PC-9 (cell line): ENCODE measurements at regions not wholly inside any gene's neighbourhood (a gene's known extent, or its start where the extent isn't known, plus 50 kb on each side); places are given as distances from the start of the nearest gene placed in this dataset.

Experiments
- BruUV-seq: library from RNA; stranded (reverse); fragments of 400-500 nt; replicated peaks from 2 replicates; lab custom pipeline; 2021; lab: Mats Ljungman, UMichigan
- CTCF ChIA-PET: fragments of 300-600 bp; sonication (Branson Sonifier 250); formaldehyde crosslinking; loops from one replicate; lab custom pipeline; 2022; ENCODE audit warnings: antibody characterized with exemption; lab: Charles Lee
- POLR2A ChIA-PET: fragments of 300-600 bp; sonication (Branson Sonifier 250); formaldehyde crosslinking; loops from one replicate; lab custom pipeline; 2022; ENCODE audit warnings: antibody characterized with exemption; ENCODE audit not compliant: unreplicated experiment; lab: Charles Lee
- DNase-seq, 2 experiments: peaks; one replicate each; pipeline versions ENCODE4 v3.0.0 to v3.0.0-alpha.2; 2015 to 2022; ENCODE audit warnings: mixed read lengths in 1 of 2
- H2AFZ ChIP-seq: fragments of 200-600 bp; sonication (generic); 2 replicates; pipeline ENCODE4 v1.8.1; 2017; ENCODE audit warnings: antibody characterized with exemption
- H3F3A ChIP-seq: fragments of 200-600 bp; sonication (generic); 2 replicates; pipeline ENCODE4 v1.8.1; 2017; ENCODE audit warnings: antibody characterized with exemption, mild to moderate bottlenecking, low read depth; ENCODE audit not compliant: insufficient read depth
- H3K27ac ChIP-seq: fragments of 200-600 bp; sonication (generic); 2 replicates; pipeline ENCODE4 v1.6.1; 2016; ENCODE audit warnings: mixed run types
- H3K27me3 ChIP-seq: fragments of 200-600 bp; sonication (generic); 2 replicates; pipeline ENCODE4 v1.6.1; 2016; ENCODE audit warnings: low read depth, mixed run types; ENCODE audit not compliant: insufficient read depth
- H3K36me3 ChIP-seq: fragments of 200-600 bp; sonication (generic); 2 replicates; pipeline ENCODE4 v1.6.1; 2016; ENCODE audit warnings: low read depth, mixed run types
- H3K4me1 ChIP-seq: fragments of 200-600 bp; sonication (generic); replicated peaks from 2 replicates; pipeline ENCODE4 v1.6.1; 2016; ENCODE audit warnings: mixed run types; ENCODE audit not compliant: insufficient read depth
- H3K4me2 ChIP-seq: fragments of 200-600 bp; sonication (generic); 2 replicates; pipeline ENCODE4 v1.6.1; 2017; ENCODE audit warnings: mixed run types
- H3K4me3 ChIP-seq: fragments of 200-600 bp; sonication (generic); 2 replicates; pipeline ENCODE4 v1.6.1; 2016; ENCODE audit warnings: mixed run types
- H3K79me2 ChIP-seq: fragments of 200-600 bp; sonication (generic); 2 replicates; pipeline ENCODE4 v1.6.1; 2017; ENCODE audit warnings: low read depth, mixed run types
- H3K9me2 ChIP-seq: fragments of 200-600 bp; sonication (generic); 2 replicates; pipeline ENCODE4 v1.8.1; 2017; ENCODE audit warnings: mild to moderate bottlenecking; ENCODE audit not compliant: insufficient read depth
- H3K9me3 ChIP-seq: fragments of 200-600 bp; sonication (generic); 2 replicates; pipeline ENCODE4 v1.8.1; 2016; ENCODE audit warnings: low read depth; ENCODE audit not compliant: insufficient read depth
- H4K20me1 ChIP-seq: fragments of 200-600 bp; sonication (generic); 2 replicates; pipeline ENCODE4 v1.8.1; 2017; ENCODE audit not compliant: insufficient read depth
- CTCF ChIP-seq: fragments of 200-600 bp; sonication (generic); conservative IDR thresholded peaks from 2 replicates; pipeline ENCODE4 v1.6.1; 2017; ENCODE audit warnings: mixed run types, antibody characterized with exemption, mild to moderate bottlenecking, moderate library complexity
- EZH2 ChIP-seq: fragments of 200-600 bp; sonication (generic); IDR thresholded peaks from 2 replicates; pipeline ENCODE4 v1.8.0; 2017; ENCODE audit warnings: antibody characterized with exemption, low read depth
- intact Hi-C: fragments of 100-400 bp; cut with micrococcal nuclease; formaldehyde crosslinking; loops from one replicate; pipeline ENCODE4 v1.10.0; 2022; ENCODE audit not compliant: unreplicated experiment

- Histone ChIP-seq H3K27ac (no peak overlapping the region), H3K9me2 (no peaks in the 10 kb centered on the region), H2AFZ (no peak overlapping the region), H4K20me1 (no peaks in the 10 kb centered on the region), H3K4me3 (no peak overlapping the region), H3K4me1 (no peaks in the 10 kb centered on the region), H3K36me3 (no peaks in the 10 kb centered on the region), H3K79me2 (no peaks in the 10 kb centered on the region), H3K4me2 (no peak overlapping the region), H3K9me3 (no peaks in the 10 kb centered on the region), H3F3A (no peaks in the 10 kb centered on the region), H3K27me3 (no peaks in the 10 kb centered on the region)
- intact Hi-C loops: no loop called here
- DNase-seq: no peak
- CTCF ChIA-PET: no interaction called here
- BruUV-seq: no TSS peak
- TF ChIP-seq EZH2 (no peak), CTCF (no peak)
- POLR2A ChIA-PET: no interaction called here
Measured at GRCh38 chr13:53342623-53343360, 314.2 kb downstream of the OLFM4 start.

GRCh38 chr13:53343361-53343744 is 314.7 kb downstream of the OLFM4 start:
- no TSS peak for BruUV-seq
- no peak for TF ChIP-seq CTCF
- TF ChIP-seq EZH2: no peak
- Histone ChIP-seq H3K4me1 (no peaks in the 10 kb centered on the region), H3K36me3 (no peaks in the 10 kb centered on the region), H3F3A (no peaks in the 10 kb centered on the region), H3K4me2 (no peak overlapping the region), H3K9me3 (no peaks in the 10 kb centered on the region), H3K4me3 (no peak overlapping the region), H3K9me2 (no peaks in the 10 kb centered on the region), H3K27ac (no peak overlapping the region), H2AFZ (no peak overlapping the region), H3K79me2 (no peaks in the 10 kb centered on the region), H4K20me1 (no peaks in the 10 kb centered on the region), H3K27me3 (no peaks in the 10 kb centered on the region)
- intact Hi-C loops: no loop called here
- ChIA-PET CTCF (no interaction called here), POLR2A (no interaction called here)
- no peak for DNase-seq

- H3K9me3 ChIP-seq: no peaks in the 10 kb centered on the region
- no peak for TF ChIP-seq EZH2
- no peak for TF ChIP-seq CTCF
Measured at GRCh38 chr13:53351021-53351420, 322.4 kb downstream of the OLFM4 start.

More at GRCh38 chr13:53351021-53351420, 322.4 kb downstream of the OLFM4 start:
- H3K4me2 ChIP-seq: no peak overlapping the region
- ChIA-PET POLR2A (no interaction called here), CTCF (no interaction called here)
- no peaks in the 10 kb centered on the region for H3K4me1 ChIP-seq
- H3K79me2 ChIP-seq: no peaks in the 10 kb centered on the region
- peaks cover 4% of the 10 kb centered on the region; the same call in 1 of the 2 replicates for H3K27me3 ChIP-seq
- H3K36me3 ChIP-seq: no peaks in the 10 kb centered on the region
- BruUV-seq: no TSS peak
- no peak overlapping the region for H3K27ac ChIP-seq
- H3K9me2 ChIP-seq: no peaks in the 10 kb centered on the region
- H3F3A ChIP-seq: no peaks in the 10 kb centered on the region
- no peaks in the 10 kb centered on the region for H4K20me1 ChIP-seq
- no peak overlapping the region for H2AFZ ChIP-seq
- intact Hi-C loops: no loop called here
- DNase-seq: no peak
- no peak overlapping the region for H3K4me3 ChIP-seq
